Keratinocyte (primary cell): ENCODE measurements at regions not wholly inside any gene's neighbourhood (a gene's known extent, or its start where the extent isn't known, plus 50 kb on each side); places are given as distances from the start of the nearest gene placed in this dataset.

Source experiments
- DNase-seq: peaks from one replicate; pipeline ENCODE4 v3.0.0-alpha.2; 2011; ENCODE audit warnings: low read depth, missing footprints, low spot score
- FAIRE-seq: peaks from 2 replicates; lab custom pipeline; 2011; peaks lifted over from hg19 to GRCh38; lab: Jason Lieb, UNC
- H2AFZ ChIP-seq: 2 replicates; pipeline ENCODE4 v1.6.0; 2012; ENCODE audit warnings: low read length, control low read depth, inconsistent platforms; ENCODE audit not compliant: control insufficient read depth
- H3K27ac ChIP-seq: 2 replicates; pipeline ENCODE4 v1.5.1; 2011; ENCODE audit warnings: low read length; ENCODE audit not compliant: control insufficient read depth, insufficient read depth
- H3K27me3 ChIP-seq: 3 replicates; pipeline ENCODE4 v1.6.0; 2011; ENCODE audit warnings: low read length; ENCODE audit not compliant: control insufficient read depth, insufficient read depth; ENCODE audit errors: extremely low read depth
- H3K36me3 ChIP-seq, 2 experiments: 2 replicates in 1 of 2; 3 replicates in 1 of 2; pipeline ENCODE4 v1.5.1; 2011; ENCODE audit warnings: low read length in 2 of 2, mild to moderate bottlenecking in 1 of 2; ENCODE audit not compliant: control insufficient read depth in 2 of 2, insufficient read depth in 2 of 2; ENCODE audit errors: extremely low read depth in 1 of 2
- H3K4me1 ChIP-seq: 3 replicates; pipeline ENCODE4 v1.5.1; 2011; ENCODE audit warnings: low read length; ENCODE audit not compliant: control insufficient read depth, insufficient read depth; ENCODE audit errors: extremely low read depth
- H3K4me2 ChIP-seq: 3 replicates; pipeline ENCODE4 v1.6.0; 2011; ENCODE audit warnings: low read depth, low read length; ENCODE audit not compliant: control insufficient read depth, insufficient read depth; ENCODE audit errors: extremely low read depth
- H3K4me3 ChIP-seq, 3 experiments: fragments of 200-600 bp in 1 of 3; sonication (generic) in 1 of 3; 2 replicates in 2 of 3; 3 replicates in 1 of 3; pipeline ENCODE4 v1.5.1; 2011 to 2016; ENCODE audit warnings: low read length in 3 of 3, mild to moderate bottlenecking in 3 of 3, control low read depth in 2 of 3, inconsistent platforms in 1 of 3, low read depth in 1 of 3, mixed read lengths in 1 of 3, mixed run types in 1 of 3, moderate library complexity in 1 of 3; ENCODE audit not compliant: control insufficient read depth in 2 of 3, insufficient read depth in 2 of 3; ENCODE audit errors: extremely low read depth in 1 of 3
- H3K79me2 ChIP-seq: 2 replicates; pipeline ENCODE4 v1.6.0; 2012; ENCODE audit warnings: low read length; ENCODE audit not compliant: control insufficient read depth, insufficient read depth
- H3K9ac ChIP-seq: 3 replicates; pipeline ENCODE4 v1.6.0; 2011; ENCODE audit warnings: low read length; ENCODE audit not compliant: control insufficient read depth, insufficient read depth; ENCODE audit errors: extremely low read depth
- H3K9me1 ChIP-seq: 3 replicates; pipeline ENCODE4 v1.6.0; 2011; ENCODE audit warnings: low read length; ENCODE audit not compliant: control insufficient read depth, insufficient read depth; ENCODE audit errors: extremely low read depth
- H3K9me3 ChIP-seq: 2 replicates; pipeline ENCODE4 v1.5.1; 2012; ENCODE audit warnings: low read depth, low read length; ENCODE audit not compliant: control insufficient read depth
- H4K20me1 ChIP-seq: 3 replicates; pipeline ENCODE4 v1.6.0; 2011; ENCODE audit warnings: low read length; ENCODE audit not compliant: control insufficient read depth, insufficient read depth; ENCODE audit errors: extremely low read depth
- CTCF ChIP-seq, 3 experiments: IDR thresholded peaks in 1 of 3; conservative IDR thresholded peaks in 1 of 3; optimal IDR thresholded peaks in 1 of 3; 2 replicates in 2 of 3; 3 replicates in 1 of 3; pipeline versions ENCODE3 to v1.5.1; 2011; ENCODE audit warnings: low read length in 3 of 3, mild to moderate bottlenecking in 3 of 3, moderate library complexity in 2 of 3, control low read depth in 1 of 3, inconsistent platforms in 1 of 3; ENCODE audit not compliant: insufficient read depth in 2 of 3; ENCODE audit errors: extremely low read depth in 1 of 3
- EZH2 ChIP-seq: IDR thresholded peaks from one replicate; pipeline ENCODE4 v1.6.1; 2012; ENCODE audit warnings: inconsistent platforms, mild to moderate bottlenecking, low read length, moderate library complexity
- dilution Hi-C: fragments of 300-500 bp; cut with MboI; formaldehyde crosslinking; loops from one replicate; pipeline ENCODE4 v1.7.0; 2020; ENCODE audit warnings: low sequenced_read_pairs; ENCODE audit not compliant: extremely low pct_ligation_motif_present

GRCh38 chr3:72337480-72337855, 510.8 kb downstream of the SHQ1 start:
- dilution Hi-C loops, result no loop called here
- no peaks in the 10 kb centered on the region for H3K36me3 ChIP-seq
- TF ChIP-seq EZH2 (no peak), CTCF (optimal IDR thresholded peaks at IDR 0.05 in 1 of 3, IDR thresholded peaks at IDR 0.05 in 1 of 3, conservative IDR thresholded peaks at IDR 0.05 in 1 of 3; ENCODE audit: extremely low read depth in 1 of 3, insufficient read depth in 2 of 3, low read length in 3 of 3) (no peak)
- no peak overlapping the region for H2AFZ ChIP-seq
- H3K9ac ChIP-seq, result no peak overlapping the region
- H3K79me2 ChIP-seq, result no peaks in the 10 kb centered on the region
- peak overlapping the region; percentile 60 for H3K4me2 ChIP-seq
- no peaks in the 10 kb centered on the region for H4K20me1 ChIP-seq
- H3K9me3 ChIP-seq, result peaks cover 16% of the 10 kb centered on the region
- H3K9me1 ChIP-seq, result no peaks in the 10 kb centered on the region
- H3K27me3 ChIP-seq, result no peaks in the 10 kb centered on the region
- DNase-seq, result no peak
- FAIRE-seq, result peak; percentile 41
- peaks cover 20% of the 10 kb centered on the region for H3K4me1 ChIP-seq
- no peak overlapping the region for H3K4me3 ChIP-seq
- peak overlapping the region; percentile 84 for H3K27ac ChIP-seq

- peak; percentile 87 for FAIRE-seq
- no peak overlapping the region for H3K27ac ChIP-seq
Observed at GRCh38 chr3:72336821-72337479, 511.3 kb downstream of the SHQ1 start.

More at GRCh38 chr3:72336821-72337479, 511.3 kb downstream of the SHQ1 start:
- no peaks in the 10 kb centered on the region for H3K36me3 ChIP-seq
- peaks cover 16% of the 10 kb centered on the region for H3K9me3 ChIP-seq
- no peaks in the 10 kb centered on the region for H3K9me1 ChIP-seq
- H3K9ac ChIP-seq, result no peak overlapping the region
- H3K4me2 ChIP-seq, result peak overlapping the region; percentile 60
- no peaks in the 10 kb centered on the region for H3K79me2 ChIP-seq
- H3K27me3 ChIP-seq, result no peaks in the 10 kb centered on the region
- H3K4me3 ChIP-seq, result peak overlapping the region in 1 of 3 experiments; percentile 36
- H3K4me1 ChIP-seq, result peaks cover 20% of the 10 kb centered on the region
- TF ChIP-seq CTCF (optimal IDR thresholded peaks at IDR 0.05 in 1 of 3, IDR thresholded peaks at IDR 0.05 in 1 of 3, conservative IDR thresholded peaks at IDR 0.05 in 1 of 3; ENCODE audit: extremely low read depth in 1 of 3, insufficient read depth in 2 of 3, low read length in 3 of 3) (no peak), EZH2 (no peak)
- no peaks in the 10 kb centered on the region for H4K20me1 ChIP-seq
- peak; percentile 60 for DNase-seq
- H2AFZ ChIP-seq, result peak overlapping the region; percentile 22
- dilution Hi-C loops, result no loop called here
